Prostate gland (tissue), 2 donors: ENCODE measurements at regions not wholly inside any gene's neighbourhood (a gene's known extent, or its start where the extent isn't known, plus 50 kb on each side); places are given as distances from the start of the nearest gene placed in this dataset.

ENCODE experiments used
- CTCF ChIP-seq, 4 experiments: fragments of 200-600 bp in 2 of 4; fragments of 450-650 bp in 2 of 4; sonication (generic) in 2 of 4; IDR thresholded peaks; 1 replicate in 3 of 4; 2 replicates in 1 of 4; pipeline ENCODE4 v1.5.1; 2016 to 2019; ENCODE audit warnings: antibody characterized with exemption in 4 of 4, mild to moderate bottlenecking in 2 of 4, moderate library complexity in 2 of 4
- POLR2AphosphoS5 ChIP-seq: sonication (generic); formaldehyde crosslinking; IDR thresholded peaks from one replicate; pipeline ENCODE4 v1.6.1; 2017; ENCODE audit warnings: antibody characterized with exemption

GRCh38 chr3:106006571-106006970 is 137.8 kb upstream of the CBLB start:
- no peak for TF ChIP-seq CTCF (IDR thresholded peaks at IDR 0.05)
- TF ChIP-seq POLR2AphosphoS5, result no peak
